NCI-H1105 treated with DMSO at 0.1 percent for 48 hours (cell line): ENCODE measurements at regions not wholly inside any gene's neighbourhood (a gene's known extent, or its start where the extent isn't known, plus 50 kb on each side); places are given as distances from the start of the nearest gene placed in this dataset.

ENCODE experiments used
- DNase-seq: peaks from one replicate; lab custom pipeline; 2025; lab: John Stamatoyannopoulos, UW

DNA sequence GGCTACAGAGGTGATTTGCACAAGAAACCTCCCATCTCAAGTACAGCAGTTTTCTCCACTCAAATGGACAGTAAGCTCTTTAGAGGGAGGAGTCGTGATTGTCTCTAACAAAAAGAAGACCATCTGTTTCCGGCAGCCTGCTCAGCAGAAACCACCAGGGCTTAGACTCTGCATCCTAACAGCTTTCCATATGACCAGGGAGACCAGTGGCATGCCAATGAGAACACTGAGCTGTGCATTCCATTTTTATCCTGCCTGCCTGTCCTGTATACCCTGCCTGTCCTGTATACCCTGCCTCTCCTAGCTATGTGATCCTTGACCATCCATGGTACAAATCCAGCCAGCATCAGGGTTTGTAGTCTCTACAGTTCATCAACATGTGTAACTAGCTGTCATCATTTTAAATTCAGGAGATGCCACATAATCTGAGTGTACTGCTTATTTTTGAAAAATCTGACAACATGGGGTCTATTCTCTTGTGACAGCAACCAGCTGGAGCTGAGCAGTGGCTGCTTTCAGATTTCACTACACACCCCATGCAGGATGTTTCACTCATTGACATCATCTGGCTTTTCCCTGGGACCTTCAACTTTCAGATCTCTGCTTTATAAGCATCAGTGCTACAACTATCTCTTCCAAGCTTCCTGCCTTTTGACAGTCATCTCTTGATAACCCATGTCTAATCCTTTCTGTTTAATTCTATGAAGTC lies 50.5 kb upstream of the POU2AF2 start:
- DNase-seq: no peak

DNA sequence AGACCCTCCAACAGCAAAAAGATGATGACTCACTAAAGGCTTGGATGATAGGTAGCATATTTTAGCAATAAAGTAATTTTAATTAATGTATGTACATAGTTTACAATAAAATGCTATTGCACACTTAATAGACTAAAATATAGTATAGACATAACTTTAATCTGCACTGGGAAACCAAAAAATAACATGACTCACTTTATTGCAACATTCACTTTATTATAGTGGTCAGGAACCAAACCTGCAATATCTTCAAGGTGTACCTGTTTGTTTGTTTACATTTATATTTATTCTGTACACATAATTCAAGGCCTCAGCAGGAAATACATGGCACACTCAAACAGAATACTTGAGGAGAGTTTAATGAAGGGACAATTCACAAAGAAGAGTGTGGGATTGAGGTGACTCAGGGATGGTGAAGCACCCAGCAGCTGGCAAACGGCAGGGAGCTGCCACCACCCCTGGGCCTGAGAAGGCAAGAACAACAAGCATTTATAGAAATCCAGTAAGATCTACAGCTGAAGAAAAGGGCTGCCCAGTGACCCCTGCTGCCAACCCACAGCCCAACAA lies 51.5 kb upstream of the POU2AF2 start:
- DNase-seq: no peak

DNA sequence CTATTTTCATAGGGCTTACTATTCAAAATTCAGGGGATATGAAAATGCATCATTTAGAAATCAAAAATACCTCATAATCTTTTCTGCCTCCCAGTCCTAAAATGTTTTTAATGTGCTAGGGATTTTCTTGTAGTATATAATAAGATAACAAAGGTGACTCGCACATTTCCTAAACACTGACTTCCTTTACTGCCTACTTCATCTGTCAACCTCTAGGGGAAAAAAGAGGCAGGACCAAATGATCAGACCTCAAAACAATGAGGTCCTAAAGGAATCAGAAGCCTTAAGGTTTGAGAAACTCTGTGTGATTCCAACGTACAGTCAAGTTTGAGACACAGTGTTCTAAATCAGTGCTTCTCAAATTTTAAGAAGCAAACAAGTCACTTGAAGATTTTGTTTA lies 56.1 kb upstream of the POU2AF2 start:
- DNase-seq: no peak

DNA sequence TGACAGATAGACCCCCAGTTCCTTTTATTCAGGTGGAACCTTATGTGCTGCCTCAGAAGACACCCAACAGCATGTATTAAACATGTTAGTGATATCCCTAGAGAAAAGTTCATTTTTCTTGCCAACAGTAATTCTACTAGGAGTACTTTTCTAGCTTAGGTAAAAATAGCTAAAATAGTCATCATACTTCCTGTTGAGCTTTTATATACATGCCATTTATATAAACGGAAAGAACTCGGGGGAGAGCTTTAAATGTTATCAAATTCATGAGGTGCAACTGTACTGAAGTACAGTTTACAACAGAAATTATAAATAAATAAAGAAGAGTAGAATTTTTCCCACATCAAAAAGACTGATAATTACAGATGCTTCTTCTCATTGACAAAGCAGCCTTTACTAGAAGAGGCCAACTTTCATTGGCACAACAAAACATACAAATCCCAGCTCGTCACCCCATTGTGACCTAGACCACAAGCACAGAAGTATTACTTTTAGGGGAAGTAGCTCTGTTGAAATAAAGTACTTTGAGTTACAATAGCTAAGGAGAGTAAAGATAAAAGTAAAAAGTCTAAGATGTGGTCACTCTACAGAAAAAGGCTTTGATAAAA lies 59.1 kb upstream of the POU2AF2 start:
- DNase-seq: no peak

DNA sequence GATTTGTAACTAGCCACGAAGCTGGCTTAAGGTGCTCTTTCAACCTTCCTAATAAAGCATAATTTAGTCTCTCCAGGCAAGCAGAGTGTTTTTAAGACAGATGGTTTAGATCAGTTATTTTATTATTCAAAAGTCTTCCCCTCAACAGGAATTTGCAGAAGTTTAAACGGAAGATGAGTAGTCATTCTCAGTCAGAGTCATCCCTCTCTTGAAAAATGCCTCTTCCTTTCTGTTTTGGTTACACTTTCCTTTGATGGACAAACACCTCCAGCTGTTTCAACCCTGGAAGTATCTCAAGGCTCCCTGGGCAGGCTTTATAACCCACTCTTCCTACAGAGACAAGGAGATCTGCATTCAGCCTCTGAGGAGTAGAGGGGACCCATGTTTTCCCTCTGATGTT lies 60.3 kb upstream of the POU2AF2 start:
- DNase-seq: no peak

DNA sequence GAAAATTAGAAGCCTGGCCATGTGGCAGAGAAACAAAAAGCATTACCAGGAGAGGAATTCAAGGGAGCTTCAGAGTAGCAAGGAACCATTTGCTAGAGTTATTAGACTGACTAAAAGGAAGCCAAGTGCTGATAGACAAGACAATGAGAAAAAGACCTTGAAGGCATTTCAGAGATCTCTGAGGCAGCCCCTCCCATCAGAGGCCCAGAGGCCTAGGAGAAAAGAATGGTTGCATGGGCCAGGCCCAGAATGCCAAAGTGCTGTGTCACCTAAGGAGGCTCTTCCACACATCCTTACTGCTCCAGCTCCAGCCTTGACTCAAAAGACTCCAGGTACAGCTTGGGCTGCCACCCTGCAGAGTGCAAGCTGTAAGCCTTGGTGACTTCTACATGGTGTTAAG lies 61.8 kb upstream of the POU2AF2 start:
- DNase-seq: no peak

DNA sequence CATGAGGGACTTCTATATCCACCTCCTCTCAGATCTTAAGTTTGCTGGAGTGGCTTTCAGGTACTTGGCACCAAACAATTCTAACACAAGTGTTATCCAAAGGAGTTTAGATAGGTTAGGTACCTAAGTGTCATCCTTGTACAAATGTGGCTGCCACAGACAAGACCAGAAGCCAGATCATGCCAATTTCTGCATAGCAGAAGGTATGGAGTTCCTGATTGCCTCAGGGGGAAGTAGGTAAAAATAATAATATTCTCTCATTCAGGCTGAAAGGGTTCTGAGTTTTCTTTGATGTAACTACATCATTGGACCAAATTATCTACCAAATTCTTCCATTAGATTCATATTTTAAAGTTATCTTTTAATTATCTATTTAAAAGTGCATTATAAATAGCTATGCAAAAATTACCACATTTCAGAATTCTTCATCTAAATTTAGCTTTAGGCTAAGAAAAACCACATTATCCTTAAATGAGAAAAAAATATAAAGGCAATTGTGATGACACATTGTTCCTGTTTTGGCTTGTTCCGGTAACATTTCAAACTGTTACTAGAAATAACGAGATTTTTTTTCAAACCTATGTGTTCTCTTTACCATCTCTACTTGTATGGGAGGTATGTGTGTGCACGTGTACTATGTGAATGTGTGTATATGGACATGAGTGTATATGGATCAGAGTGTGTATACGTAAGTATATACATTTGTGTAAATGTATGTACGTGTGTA lies 66.2 kb upstream of the POU2AF2 start:
- no peak for DNase-seq

DNA sequence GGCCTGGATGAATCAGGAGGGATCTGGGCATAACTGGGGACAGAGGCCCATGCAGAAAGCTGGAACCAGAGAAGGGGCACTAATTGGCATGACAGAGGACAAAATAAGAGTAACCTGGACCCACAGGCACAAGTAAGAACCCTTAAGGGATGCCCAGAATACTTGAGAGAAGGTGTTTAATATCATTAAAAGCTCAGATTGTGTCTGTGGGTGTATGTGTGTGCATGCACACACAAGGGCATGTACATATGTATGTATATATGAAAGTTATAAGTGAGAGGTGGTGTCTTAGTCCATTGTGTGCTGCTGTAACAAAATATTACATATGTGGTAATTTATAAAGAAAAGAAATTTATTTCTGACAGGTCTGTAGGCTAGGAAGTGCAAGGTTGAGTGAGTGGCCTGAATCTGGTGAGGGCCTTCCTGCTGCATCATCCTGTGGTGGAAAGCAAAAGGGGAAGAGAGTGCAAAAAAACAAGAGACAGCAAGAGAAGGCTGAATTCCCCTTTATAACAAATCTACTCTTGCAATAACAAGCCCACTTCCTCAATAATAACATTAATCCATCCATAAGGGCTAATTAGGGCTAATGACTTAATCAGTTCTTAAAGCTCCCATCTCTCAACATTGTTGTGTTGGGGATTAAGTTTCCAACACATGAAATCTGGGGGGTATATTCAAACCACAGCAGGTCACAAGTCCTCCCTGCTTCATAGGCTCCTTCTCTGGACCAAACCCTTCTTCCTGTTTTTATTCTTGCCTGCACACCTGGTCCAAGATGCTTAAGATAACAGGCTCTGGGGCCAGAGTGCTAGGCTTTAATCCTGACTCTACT lies 68.3 kb upstream of the POU2AF2 start:
- peak; percentile 7 for DNase-seq

DNA sequence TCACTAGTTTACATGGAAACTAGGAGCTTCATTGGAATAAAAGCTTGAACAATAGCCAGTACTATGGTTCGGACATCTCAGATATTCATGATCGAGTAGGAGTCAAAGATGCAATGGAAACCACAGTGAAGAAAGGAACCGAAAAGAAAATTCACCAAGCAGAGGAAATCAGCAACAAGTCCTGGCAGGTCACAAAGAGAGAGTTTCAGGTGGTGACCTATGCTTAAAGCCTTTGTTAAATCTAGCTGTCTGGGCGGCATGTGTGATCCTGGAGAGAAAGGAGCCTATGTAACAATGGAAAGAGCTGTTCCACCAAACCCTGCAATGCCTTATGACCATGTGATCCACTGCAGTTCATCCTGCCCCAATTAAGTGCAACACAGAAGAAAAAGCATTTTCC lies 68.9 kb upstream of the POU2AF2 start:
- DNase-seq: no peak

DNA sequence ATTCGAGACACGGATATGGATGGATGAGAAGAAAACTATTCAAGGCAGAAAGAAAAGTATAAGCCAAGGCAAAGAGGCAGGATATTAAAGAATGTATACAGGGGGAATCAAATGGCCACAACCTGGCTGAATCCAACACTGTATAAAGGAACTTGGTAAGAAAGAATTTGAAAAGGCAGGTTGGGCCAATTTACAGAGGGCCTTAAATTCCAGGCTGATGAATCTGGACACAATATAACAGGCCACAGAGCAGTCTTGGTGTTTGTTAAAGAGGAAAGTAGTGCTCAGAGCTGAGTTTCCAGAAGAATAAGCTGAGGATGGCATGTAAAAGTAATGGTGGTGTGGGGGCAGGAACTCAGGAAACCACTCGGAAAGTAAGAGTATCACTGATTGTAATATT lies 72.3 kb upstream of the POU2AF2 start:
- DNase-seq: no peak

DNA sequence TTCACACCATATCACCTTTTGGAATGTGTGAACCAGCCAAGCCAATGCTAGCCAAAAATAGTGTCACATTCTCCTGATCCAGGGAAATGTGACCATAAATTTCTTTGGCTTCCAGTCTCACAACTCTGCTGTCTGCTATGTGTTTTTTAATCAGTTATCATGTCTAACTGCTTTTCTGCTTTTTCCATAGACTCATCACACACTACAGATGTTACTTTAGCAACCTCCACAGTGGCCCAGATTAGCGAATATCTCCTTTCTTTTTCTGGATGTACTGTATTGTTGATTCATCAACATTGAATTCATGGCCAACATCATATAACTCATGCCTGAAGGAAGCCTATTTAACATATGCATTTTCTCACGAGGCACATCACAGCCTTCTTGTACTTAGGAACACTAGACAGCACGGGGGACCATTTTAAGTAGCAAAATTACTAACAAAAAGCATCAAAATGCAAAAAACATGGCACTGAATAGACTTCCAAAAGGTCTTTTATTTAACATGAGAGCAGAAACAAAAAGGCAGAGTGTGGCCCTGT lies 73.1 kb upstream of the POU2AF2 start:
- no peak for DNase-seq

DNA sequence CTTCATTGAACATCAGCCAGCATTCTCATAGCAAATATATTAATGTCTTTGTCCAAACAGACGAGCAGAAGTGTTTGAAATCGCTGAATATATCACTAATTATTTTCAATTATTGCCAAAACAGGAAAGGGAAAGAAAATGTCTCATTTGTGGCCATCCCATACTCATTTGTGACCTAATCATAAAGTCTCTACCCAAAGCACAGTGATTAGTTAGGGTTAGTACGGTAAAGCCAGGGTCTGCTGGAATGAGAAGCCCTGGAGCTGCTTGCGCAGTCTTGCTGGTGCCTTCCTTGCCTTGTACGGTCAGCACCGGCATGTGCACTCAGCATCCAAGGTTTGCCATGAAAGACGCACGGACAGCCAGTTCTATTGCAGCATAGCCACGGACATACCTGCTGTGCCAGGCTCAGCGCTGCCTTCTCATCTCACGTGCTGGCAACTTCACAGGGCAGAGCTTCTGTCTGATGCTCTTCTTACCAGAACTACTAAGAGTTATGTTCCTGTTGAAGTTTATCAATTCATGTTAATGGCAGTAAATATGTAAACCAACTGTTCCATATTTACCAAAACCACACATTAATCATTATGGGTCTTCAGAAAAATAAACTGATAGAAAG lies 74.7 kb upstream of the POU2AF2 start:
- DNase-seq: no peak

DNA sequence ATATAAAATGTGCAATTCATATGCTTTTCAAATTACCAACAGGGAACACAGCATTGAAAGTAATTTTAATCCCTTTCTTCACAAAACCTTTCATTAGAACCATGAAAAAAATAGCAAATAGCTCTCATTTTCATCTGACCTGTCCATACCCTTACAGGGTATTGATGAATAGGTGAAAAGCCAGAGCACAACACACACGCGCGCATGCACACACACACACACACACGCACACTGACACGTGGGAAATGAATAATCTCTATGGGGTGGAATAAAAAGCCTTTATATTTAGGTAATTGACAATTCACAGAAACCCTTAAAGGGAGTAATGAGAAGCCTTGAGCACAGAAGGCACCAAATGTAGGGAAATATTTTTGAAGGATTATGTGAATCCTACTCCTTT lies 76.2 kb upstream of the POU2AF2 start:
- no peak for DNase-seq

DNA sequence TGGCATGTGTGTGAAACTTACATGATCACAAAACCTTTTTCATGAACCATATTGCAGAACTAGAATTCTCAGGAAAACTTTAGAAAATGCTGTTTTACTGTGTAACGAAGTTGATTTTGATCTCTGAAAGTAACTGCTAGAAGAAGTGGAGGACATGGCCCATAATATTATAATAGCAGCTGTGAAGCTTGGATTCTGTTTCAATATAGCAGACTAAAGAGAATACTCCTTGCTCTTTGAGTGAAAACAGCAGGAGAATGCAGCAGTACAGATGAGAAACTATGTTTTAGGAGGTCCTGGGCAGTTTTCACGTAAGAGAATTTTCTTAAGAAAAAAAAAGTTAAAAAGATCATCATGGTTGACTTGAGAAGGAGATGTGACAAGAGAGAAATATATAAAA lies 76.7 kb upstream of the POU2AF2 start:
- no peak for DNase-seq

DNA sequence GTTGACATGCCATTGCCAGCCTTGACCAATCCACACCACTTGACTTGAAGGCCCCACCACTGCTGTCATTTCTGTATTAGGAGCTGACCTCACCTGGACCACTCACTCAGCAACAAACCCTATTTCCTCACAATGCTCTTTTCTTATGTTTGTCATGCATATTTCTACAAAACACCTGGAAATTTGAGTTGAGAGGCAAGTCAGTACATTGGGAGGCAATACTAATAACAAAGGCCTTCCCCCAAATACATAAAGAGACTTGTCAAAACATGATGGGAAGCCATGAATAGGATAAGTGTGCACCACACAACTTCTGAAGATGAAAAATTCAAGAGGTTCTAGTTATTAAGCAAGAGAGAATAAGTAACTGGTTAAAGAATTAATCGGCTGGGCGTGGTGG lies 77.9 kb upstream of the POU2AF2 start:
- DNase-seq: no peak

DNA sequence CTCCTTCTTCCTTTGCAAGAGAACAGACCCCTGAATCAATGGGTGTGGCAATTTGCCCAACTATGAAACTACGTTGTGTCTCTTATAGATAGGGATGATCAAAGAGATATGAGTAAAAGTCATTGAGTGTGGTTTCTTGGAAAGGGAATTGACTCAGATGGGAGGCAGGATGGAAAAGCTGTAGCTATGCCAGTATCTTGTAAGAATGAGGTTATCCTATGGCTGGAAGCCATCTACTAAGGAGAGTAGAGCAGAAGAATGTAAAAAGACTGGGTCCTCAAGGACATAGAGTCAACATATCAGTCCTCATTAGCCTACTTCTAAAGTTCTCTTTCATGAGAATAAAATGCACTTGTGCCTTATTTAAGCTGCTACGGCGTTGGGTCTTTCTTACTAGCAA lies 78.9 kb upstream of the POU2AF2 start:
- DNase-seq: no peak

DNA sequence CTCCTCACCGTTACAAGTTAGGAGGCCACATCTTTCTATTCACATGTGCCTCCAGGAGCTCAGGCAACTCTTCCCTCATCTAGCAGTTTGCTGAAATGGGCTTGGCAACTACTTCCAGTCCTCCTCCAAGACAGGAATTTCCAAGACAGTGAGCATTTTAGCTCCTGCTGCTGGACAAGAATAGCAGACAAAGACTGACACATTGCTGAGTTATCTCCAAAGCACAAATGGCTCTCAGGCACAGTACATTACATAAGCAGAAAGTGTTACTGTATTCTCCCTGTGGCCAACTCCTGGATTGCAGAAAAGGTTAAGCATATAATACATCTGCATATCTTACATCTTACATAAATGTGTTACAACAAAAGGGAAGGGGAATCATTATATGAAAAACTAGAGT lies 83.2 kb upstream of the POU2AF2 start:
- DNase-seq: no peak

DNA sequence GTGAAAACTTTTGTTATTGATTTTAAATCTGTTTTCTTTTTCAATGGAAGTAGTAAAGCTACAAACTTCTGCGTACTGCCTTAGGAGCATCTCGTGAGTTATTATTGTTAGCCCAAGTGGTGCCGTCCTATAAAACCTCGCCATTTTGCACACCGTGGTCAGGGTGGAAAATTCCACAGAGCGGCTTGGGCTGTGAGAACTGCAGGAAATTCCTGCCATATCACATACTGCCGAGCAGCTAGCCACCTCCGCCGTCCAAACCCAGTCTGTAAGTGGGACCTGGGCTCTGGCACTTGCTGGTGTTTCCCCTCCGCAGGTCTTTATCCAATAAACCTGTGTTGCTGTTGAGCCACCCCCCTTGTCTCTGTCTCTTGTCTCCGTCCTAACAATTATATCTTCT lies 88.0 kb upstream of the POU2AF2 start:
- DNase-seq: no peak

DNA sequence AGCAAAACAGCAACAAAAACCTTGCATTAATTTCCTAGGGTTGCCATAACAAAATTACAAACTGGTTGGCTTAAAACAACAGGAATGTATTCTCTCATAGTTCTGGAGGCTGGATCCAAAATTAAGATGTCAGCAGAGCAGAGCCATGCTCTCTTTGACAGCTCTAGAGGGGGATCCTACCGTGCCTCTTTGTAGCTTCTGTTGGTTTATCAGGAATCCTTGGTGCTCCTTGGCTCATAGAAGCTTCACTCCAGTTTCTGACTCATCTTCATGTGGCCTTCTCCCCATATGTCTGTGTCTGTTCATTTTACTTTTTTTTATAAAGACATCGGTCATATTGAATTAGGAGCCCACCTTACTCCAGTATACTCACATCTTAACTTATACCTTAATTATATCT lies 90.5 kb upstream of the POU2AF2 start:
- no peak for DNase-seq

DNA sequence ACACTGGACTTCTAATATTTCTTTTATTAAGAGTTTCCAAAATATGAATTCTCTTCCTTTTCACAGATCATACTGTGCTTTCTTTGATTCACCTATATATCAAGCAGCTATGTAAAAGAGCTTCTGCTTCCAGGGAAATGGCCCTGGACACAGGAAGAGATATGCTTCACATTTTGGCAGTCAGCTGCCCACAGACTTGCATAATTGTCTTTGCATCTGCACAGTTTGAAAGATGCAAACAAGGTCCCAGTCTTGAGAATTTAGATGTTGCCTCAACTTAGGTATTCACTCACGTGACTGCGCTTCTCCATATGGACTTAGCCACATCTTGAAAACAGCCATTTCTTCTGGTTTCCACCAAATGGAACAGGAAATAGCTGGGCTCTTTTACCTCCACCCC lies 92.3 kb upstream of the POU2AF2 start:
- no peak for DNase-seq

DNA sequence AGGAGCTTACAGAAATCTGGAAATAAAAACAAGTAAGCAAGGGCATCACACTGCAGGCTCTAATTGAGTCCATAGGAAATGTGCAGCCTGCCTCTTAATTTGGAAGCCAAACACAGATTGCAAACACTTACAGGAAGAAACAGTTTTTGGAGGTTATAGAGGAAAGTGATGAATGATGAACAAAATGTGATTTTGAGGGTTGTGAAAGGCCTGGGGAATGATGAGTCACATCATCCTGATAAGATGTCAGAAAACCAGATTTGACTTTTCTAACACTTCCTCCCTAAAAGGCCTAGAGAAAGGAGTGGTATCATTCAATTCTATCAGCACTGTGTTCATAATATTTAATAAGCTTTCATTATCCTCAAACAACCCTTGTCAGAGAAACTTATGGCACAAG lies 96.6 kb upstream of the POU2AF2 start:
- DNase-seq: no peak

DNA sequence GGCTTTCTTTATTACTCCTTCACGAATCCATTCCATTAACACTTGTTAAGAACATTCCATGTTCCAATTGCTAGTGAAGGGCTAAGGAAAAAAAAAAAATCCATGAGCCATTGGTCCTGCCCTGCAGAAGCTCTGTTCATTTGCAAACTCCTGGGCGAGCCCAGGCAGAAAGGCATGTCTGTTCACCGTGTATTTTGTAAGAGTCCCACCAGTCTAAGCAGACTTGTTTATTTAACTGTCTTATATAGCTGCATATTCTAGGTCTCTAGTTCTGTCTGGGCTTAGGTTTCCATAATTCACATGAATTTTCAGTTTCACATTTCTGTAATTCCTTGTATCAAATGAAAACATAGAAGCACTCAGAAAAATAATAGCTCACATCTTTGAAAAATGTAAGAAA lies 97.4 kb upstream of the POU2AF2 start:
- peak; percentile 84 for DNase-seq
